Colonic mucosa (tissue), 4 donors: ENCODE measurements at regions not wholly inside any gene's neighbourhood (a gene's known extent, or its start where the extent isn't known, plus 50 kb on each side); places are given as distances from the start of the nearest gene placed in this dataset.

Source experiments
- DNase-seq: peaks from one replicate; pipeline ENCODE4 v3.0.0-alpha.2; 2020
- H3K27ac ChIP-seq: fragments of 200-600 bp; one replicate; pipeline ENCODE4 v1.8.0; 2021
- H3K27me3 ChIP-seq: fragments of 200-600 bp; one replicate; pipeline ENCODE4 v1.8.0; 2021
- H3K36me3 ChIP-seq: fragments of 200-600 bp; one replicate; pipeline ENCODE4 v1.8.0; 2021
- H3K4me1 ChIP-seq: fragments of 200-600 bp; one replicate; pipeline ENCODE4 v1.8.0; 2021; ENCODE audit warnings: mild to moderate bottlenecking
- H3K4me3 ChIP-seq: fragments of 200-600 bp; one replicate; pipeline ENCODE4 v1.8.0; 2021
- H3K9ac ChIP-seq, 2 donors: one replicate each; pipeline ENCODE4 v1.7.0; 2013; ENCODE audit warnings: control low read depth in 2 of 2, low read depth in 2 of 2, low read length in 2 of 2
- H3K9me3 ChIP-seq: fragments of 200-600 bp; one replicate; pipeline ENCODE4 v1.8.0; 2021
- intact Hi-C: fragments of 100-400 bp; cut with DNase I; formaldehyde crosslinking; loops from one replicate; pipeline ENCODE4 v1.14.1; 2022
- microRNA-seq: library from miRNA; unstranded; fragments of <30 nt; microRNA quantifications from one replicate; pipeline ENCODE4, GENCODE V29; 2019
- TF ChIP-seq, protein P1 (sequence below): fragments of 200-600 bp; IDR thresholded peaks from one replicate; pipeline ENCODE4 v1.8.0; 2022; ENCODE audit warnings: antibody characterized with exemption, mild to moderate bottlenecking
- donor health status: healthy.
- donor health status: DM: no; HTN: no; CAD: no.
- donor health status: DM: no; HTN: no; CAD: no.

DNA sequence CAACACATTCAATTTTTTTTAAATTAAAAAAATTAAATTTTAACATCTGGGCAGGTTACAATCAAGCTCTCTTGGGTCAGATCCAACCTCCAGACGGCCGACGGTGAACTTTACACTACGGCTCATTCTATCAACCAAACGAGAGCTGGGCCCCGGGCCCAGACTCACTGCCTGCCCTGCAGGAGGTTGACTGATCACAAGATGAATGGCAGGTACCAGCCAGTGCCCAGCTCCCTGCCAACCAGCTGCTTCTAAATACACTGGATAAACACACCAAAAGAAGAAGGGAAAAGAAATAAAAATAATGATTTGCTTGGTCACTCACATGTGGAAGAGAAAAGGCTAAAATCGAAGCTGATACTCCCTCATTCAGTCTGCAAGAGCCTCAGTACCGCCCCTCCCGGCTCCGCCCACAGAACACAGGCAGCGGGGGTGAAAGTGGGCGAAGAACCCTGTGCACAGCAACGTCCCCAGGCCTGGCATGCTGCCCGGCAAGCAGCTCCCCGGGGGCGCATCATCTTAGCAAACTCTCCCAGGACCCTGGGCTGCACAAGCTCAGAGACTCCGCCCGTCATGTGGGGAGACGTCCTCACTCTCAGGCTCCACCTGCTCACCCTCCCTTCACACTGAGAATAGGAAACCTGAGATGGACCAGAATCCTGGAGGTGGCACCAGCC lies 303.4 kb downstream of the SHANK2 start:
- H3K27ac ChIP-seq: no peak overlapping the region
- no peaks in the 10 kb centered on the region for H3K9me3 ChIP-seq
- no peaks in the 10 kb centered on the region for H3K4me1 ChIP-seq
- H3K4me3 ChIP-seq: no peak overlapping the region
- no peaks in the 10 kb centered on the region for H3K27me3 ChIP-seq
- intact Hi-C loops: no loop called here
- TF ChIP-seq, protein P1, sequence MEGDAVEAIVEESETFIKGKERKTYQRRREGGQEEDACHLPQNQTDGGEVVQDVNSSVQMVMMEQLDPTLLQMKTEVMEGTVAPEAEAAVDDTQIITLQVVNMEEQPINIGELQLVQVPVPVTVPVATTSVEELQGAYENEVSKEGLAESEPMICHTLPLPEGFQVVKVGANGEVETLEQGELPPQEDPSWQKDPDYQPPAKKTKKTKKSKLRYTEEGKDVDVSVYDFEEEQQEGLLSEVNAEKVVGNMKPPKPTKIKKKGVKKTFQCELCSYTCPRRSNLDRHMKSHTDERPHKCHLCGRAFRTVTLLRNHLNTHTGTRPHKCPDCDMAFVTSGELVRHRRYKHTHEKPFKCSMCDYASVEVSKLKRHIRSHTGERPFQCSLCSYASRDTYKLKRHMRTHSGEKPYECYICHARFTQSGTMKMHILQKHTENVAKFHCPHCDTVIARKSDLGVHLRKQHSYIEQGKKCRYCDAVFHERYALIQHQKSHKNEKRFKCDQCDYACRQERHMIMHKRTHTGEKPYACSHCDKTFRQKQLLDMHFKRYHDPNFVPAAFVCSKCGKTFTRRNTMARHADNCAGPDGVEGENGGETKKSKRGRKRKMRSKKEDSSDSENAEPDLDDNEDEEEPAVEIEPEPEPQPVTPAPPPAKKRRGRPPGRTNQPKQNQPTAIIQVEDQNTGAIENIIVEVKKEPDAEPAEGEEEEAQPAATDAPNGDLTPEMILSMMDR: no peak
- no peak overlapping the region for H3K9ac ChIP-seq
- no peaks in the 10 kb centered on the region for H3K36me3 ChIP-seq
- DNase-seq: no peak

DNA sequence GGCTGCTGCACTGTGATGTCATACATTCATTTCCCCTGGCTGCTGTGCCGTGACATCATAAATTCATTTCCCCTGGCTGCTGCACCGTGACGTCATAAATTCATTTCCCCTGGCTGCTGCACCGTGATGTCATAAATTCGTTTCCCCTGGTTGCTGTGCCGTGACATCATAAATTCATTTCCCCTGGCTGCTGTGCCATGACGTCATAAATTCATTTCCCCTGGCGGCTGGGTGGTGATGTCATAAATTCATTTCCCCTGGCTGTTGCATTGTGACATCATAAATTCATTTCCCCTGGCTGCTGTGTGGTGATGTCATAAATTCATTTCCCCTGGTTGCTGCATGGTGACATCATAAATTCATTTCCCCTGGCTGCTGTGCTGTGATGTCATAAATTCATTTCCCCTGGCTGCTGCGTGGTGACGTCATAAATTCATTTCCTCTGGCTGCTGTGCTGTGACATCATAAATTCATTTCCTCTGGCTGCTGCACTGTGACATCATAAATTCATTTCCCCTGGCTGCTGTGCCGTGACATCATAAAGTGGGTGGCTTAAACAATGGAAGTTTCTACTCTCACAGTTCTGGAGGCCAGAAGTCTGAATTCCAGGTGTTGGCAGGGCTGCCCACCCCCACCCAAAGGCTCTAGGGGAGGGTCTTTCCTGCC lies 301.1 kb downstream of the SHANK2 start:
- Histone ChIP-seq H3K9ac (no peak overlapping the region), H3K4me1 (no peaks in the 10 kb centered on the region), H3K27me3 (no peaks in the 10 kb centered on the region), H3K9me3 (no peaks in the 10 kb centered on the region), H3K27ac (no peak overlapping the region), H3K36me3 (no peaks in the 10 kb centered on the region), H3K4me3 (no peak overlapping the region)
- no peak for DNase-seq
- TF ChIP-seq, protein P1: no peak
- intact Hi-C loops: no loop called here

GRCh38 chr11:70952191-70952590 lies 300.2 kb downstream of the SHANK2 start:
- intact Hi-C loops: no loop called here
- Histone ChIP-seq H3K9ac (no peak overlapping the region), H3K4me1 (no peaks in the 10 kb centered on the region), H3K36me3 (no peaks in the 10 kb centered on the region), H3K27me3 (no peaks in the 10 kb centered on the region), H3K4me3 (no peak overlapping the region), H3K27ac (no peak overlapping the region), H3K9me3 (no peaks in the 10 kb centered on the region)
- TF ChIP-seq, protein P1: no peak
- DNase-seq: no peak

GRCh38 chr11:70953720-70954119 lies 298.7 kb downstream of the SHANK2 start:
- TF ChIP-seq, protein P1: no peak

DNA sequence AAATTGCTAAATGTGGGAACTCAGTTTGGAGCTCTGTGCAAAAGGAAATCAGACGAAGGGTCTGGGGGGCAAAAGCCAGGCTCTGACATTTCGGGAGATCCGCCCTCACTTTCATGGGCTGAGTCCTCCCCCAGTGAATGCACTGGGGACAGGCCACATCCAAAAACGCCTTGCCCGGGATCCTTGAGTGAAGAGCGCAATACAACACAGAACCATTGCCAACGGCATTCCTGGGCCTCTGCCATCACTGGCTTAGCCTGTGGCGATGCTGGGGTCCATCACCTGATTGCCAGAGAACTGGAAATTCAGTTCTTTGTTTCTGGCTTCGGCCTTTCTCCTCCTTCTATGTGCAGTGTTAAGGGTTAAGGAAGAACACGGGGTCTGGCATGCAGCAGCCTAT lies 297.9 kb downstream of the SHANK2 start:
- H3K27ac ChIP-seq: no peak overlapping the region
- H3K9me3 ChIP-seq: no peaks in the 10 kb centered on the region
- H3K27me3 ChIP-seq: no peaks in the 10 kb centered on the region
- no peaks in the 10 kb centered on the region for H3K4me1 ChIP-seq
- H3K9ac ChIP-seq: no peak overlapping the region
- H3K4me3 ChIP-seq: no peak overlapping the region
- TF ChIP-seq, protein P1: no peak
- intact Hi-C loops: no loop called here
- DNase-seq: no peak
- no peaks in the 10 kb centered on the region for H3K36me3 ChIP-seq

More at GRCh38 chr11:70953720-70954119, 298.7 kb downstream of the SHANK2 start:
- no peak for DNase-seq
- no peaks in the 10 kb centered on the region for H3K36me3 ChIP-seq
- intact Hi-C loops: no loop called here
- H3K4me1 ChIP-seq: no peaks in the 10 kb centered on the region
- H3K27ac ChIP-seq: no peak overlapping the region
- no peak overlapping the region for H3K9ac ChIP-seq
- H3K4me3 ChIP-seq: no peak overlapping the region
- no peaks in the 10 kb centered on the region for H3K27me3 ChIP-seq
- H3K9me3 ChIP-seq: no peaks in the 10 kb centered on the region

Small RNAs in the stretch of these regions (microRNA-seq; reads per million reads assigned to microRNA genes)
- gene MIR3664: 2.8 reads per million
